Testis (tissue), 2 donors: ENCODE measurements at regions not wholly inside any gene's neighbourhood (a gene's known extent, or its start where the extent isn't known, plus 50 kb on each side); places are given as distances from the start of the nearest gene placed in this dataset.

Source experiments
- DNase-seq: peaks from one replicate; pipeline ENCODE4 v3.0.0-alpha.2; 2019
- H3K27ac ChIP-seq, 2 donors: fragments of 200-600 bp; sonication (generic); one replicate each; pipeline ENCODE4 v1.5.1; 2019
- H3K27me3 ChIP-seq: fragments of 200-600 bp; sonication (generic); one replicate; pipeline ENCODE4 v1.5.1; 2019
- H3K36me3 ChIP-seq: fragments of 200-600 bp; sonication (generic); one replicate; pipeline ENCODE4 v1.5.1; 2017; ENCODE audit warnings: low read depth; ENCODE audit errors: missing control alignments
- H3K4me1 ChIP-seq: fragments of 200-600 bp; sonication (generic); one replicate; pipeline ENCODE4 v1.5.1; 2019
- H3K4me3 ChIP-seq, 2 donors: fragments of 200-600 bp; sonication (generic); one replicate each; pipeline ENCODE4 v1.5.1; 2017 to 2019
- H3K9me3 ChIP-seq: fragments of 200-600 bp; sonication (generic); one replicate; pipeline ENCODE4 v1.5.1; 2017
- CTCF ChIP-seq, 3 experiments: fragments of 450-650 bp in 2 of 3; fragments of 200-600 bp in 1 of 3; sonication (generic) in 1 of 3; IDR thresholded peaks; one replicate each; pipeline ENCODE4 v1.5.1; 2016 to 2019; ENCODE audit warnings: antibody characterized with exemption in 3 of 3, mild to moderate bottlenecking in 2 of 3, moderate library complexity in 1 of 3
- POLR2A ChIP-seq: fragments of 450-650 bp; IDR thresholded peaks from one replicate; pipeline ENCODE4 v1.6.1; 2017; ENCODE audit warnings: antibody characterized with exemption, mild to moderate bottlenecking, moderate library complexity
- WGBS, 2 donors: methylation state at CpG; one replicate each; pipeline ENCODE4 v1.1.5; 2018; 5-methylcytosine and 5-hydroxymethylcytosine counted together
- intact Hi-C: fragments of 100-400 bp; cut with DNase I; formaldehyde crosslinking; loops from one replicate; pipeline ENCODE4 v1.15.1; 2023; ENCODE audit warnings: low total_unique reads

- TF ChIP-seq CTCF (IDR thresholded peaks at IDR 0.05) = no peak
- TF ChIP-seq POLR2A = no peak
- WGBS, 2 donors = 70 to 82% methylated on average over 5 of the region's 5 CpGs
- Histone ChIP-seq H3K4me1 (no peaks in the 10 kb centered on the region), H3K27ac (no peak overlapping the region), H3K9me3 (no peaks in the 10 kb centered on the region), H3K4me3 (no peak overlapping the region), H3K27me3 (no peaks in the 10 kb centered on the region), H3K36me3 (no peaks in the 10 kb centered on the region)
- no peak for DNase-seq
- intact Hi-C loops = no loop called here
These were observed 254.2 kb downstream of the C6orf118 start for GRCh38 chr6:165055231-165055630.

GRCh38 chr6:165052561-165053480 is 256.6 kb downstream of the C6orf118 start:
- Histone ChIP-seq H3K27me3 (no peaks in the 10 kb centered on the region), H3K9me3 (no peaks in the 10 kb centered on the region), H3K4me1 (no peaks in the 10 kb centered on the region), H3K36me3 (no peaks in the 10 kb centered on the region), H3K27ac (no peak overlapping the region), H3K4me3 (no peak overlapping the region)
- intact Hi-C loops = no loop called here
- WGBS, 2 donors = 71 to 88% methylated on average over 10 of the region's 10 CpGs
- no peak for TF ChIP-seq CTCF (IDR thresholded peaks at IDR 0.05)
- no peak for TF ChIP-seq POLR2A
- DNase-seq = no peak

- peak; percentile 93 for DNase-seq
- H3K9me3 ChIP-seq = no peaks in the 10 kb centered on the region
- H3K27me3 ChIP-seq = no peaks in the 10 kb centered on the region
- H3K36me3 ChIP-seq = no peaks in the 10 kb centered on the region
- H3K27ac ChIP-seq = no peak overlapping the region
- 15 to 20% methylated on average over 7 of the region's 7 CpGs for WGBS, 2 donors
- TF ChIP-seq CTCF (IDR thresholded peaks at IDR 0.05) (peak; percentile 54 to 77 (median 74)), POLR2A (no peak)
- no peaks in the 10 kb centered on the region for H3K4me1 ChIP-seq
- no peak overlapping the region for H3K4me3 ChIP-seq
- intact Hi-C loops = no loop called here
These were observed 260.0 kb downstream of the C6orf118 start for GRCh38 chr6:165049362-165049761.

- TF ChIP-seq CTCF (IDR thresholded peaks at IDR 0.05) (no peak), POLR2A (no peak)
- DNase-seq = no peak
- intact Hi-C loops = no loop called here
These were observed 261.5 kb downstream of the C6orf118 start for GRCh38 chr6:165047952-165048351.

GRCh38 chr6:165045631-165046030 is 263.8 kb downstream of the C6orf118 start:
- WGBS, 2 donors = 51 to 57% methylated on average over 2 of the region's 2 CpGs
- no peak overlapping the region for H3K4me3 ChIP-seq
- TF ChIP-seq CTCF (IDR thresholded peaks at IDR 0.05) (no peak), POLR2A (no peak)

More at GRCh38 chr6:165047952-165048351, 261.5 kb downstream of the C6orf118 start:
- H3K27me3 ChIP-seq = no peaks in the 10 kb centered on the region
- H3K36me3 ChIP-seq = no peaks in the 10 kb centered on the region
- H3K4me1 ChIP-seq = no peaks in the 10 kb centered on the region
- no peak overlapping the region for H3K4me3 ChIP-seq
- 89 to 95% methylated on average over 2 of the region's 2 CpGs for WGBS, 2 donors
- H3K9me3 ChIP-seq = no peaks in the 10 kb centered on the region
- no peak overlapping the region for H3K27ac ChIP-seq

More at GRCh38 chr6:165045631-165046030, 263.8 kb downstream of the C6orf118 start:
- Histone ChIP-seq H3K4me1 (no peaks in the 10 kb centered on the region), H3K27ac (no peak overlapping the region), H3K27me3 (no peaks in the 10 kb centered on the region), H3K9me3 (no peaks in the 10 kb centered on the region), H3K36me3 (no peaks in the 10 kb centered on the region)
- no peak for DNase-seq
- intact Hi-C loops = no loop called here
